Keratinocyte (primary cell): ENCODE measurements at regions not wholly inside any gene's neighbourhood (a gene's known extent, or its start where the extent isn't known, plus 50 kb on each side); places are given as distances from the start of the nearest gene placed in this dataset.

ENCODE experiments used
- DNase-seq: peaks from one replicate; pipeline ENCODE4 v3.0.0-alpha.2; 2011; ENCODE audit warnings: low read depth, missing footprints, low spot score
- FAIRE-seq: peaks from 2 replicates; lab custom pipeline; 2011; peaks lifted over from hg19 to GRCh38; lab: Jason Lieb, UNC
- H2AFZ ChIP-seq: 2 replicates; pipeline ENCODE4 v1.6.0; 2012; ENCODE audit warnings: low read length, control low read depth, inconsistent platforms; ENCODE audit not compliant: control insufficient read depth
- H3K27ac ChIP-seq: 2 replicates; pipeline ENCODE4 v1.5.1; 2011; ENCODE audit warnings: low read length; ENCODE audit not compliant: control insufficient read depth, insufficient read depth
- H3K27me3 ChIP-seq: 3 replicates; pipeline ENCODE4 v1.6.0; 2011; ENCODE audit warnings: low read length; ENCODE audit not compliant: control insufficient read depth, insufficient read depth; ENCODE audit errors: extremely low read depth
- H3K36me3 ChIP-seq, 2 experiments: 2 replicates in 1 of 2; 3 replicates in 1 of 2; pipeline ENCODE4 v1.5.1; 2011; ENCODE audit warnings: low read length in 2 of 2, mild to moderate bottlenecking in 1 of 2; ENCODE audit not compliant: control insufficient read depth in 2 of 2, insufficient read depth in 2 of 2; ENCODE audit errors: extremely low read depth in 1 of 2
- H3K4me1 ChIP-seq: 3 replicates; pipeline ENCODE4 v1.5.1; 2011; ENCODE audit warnings: low read length; ENCODE audit not compliant: control insufficient read depth, insufficient read depth; ENCODE audit errors: extremely low read depth
- H3K4me2 ChIP-seq: 3 replicates; pipeline ENCODE4 v1.6.0; 2011; ENCODE audit warnings: low read depth, low read length; ENCODE audit not compliant: control insufficient read depth, insufficient read depth; ENCODE audit errors: extremely low read depth
- H3K4me3 ChIP-seq, 3 experiments: fragments of 200-600 bp in 1 of 3; sonication (generic) in 1 of 3; 2 replicates in 2 of 3; 3 replicates in 1 of 3; pipeline ENCODE4 v1.5.1; 2011 to 2016; ENCODE audit warnings: low read length in 3 of 3, mild to moderate bottlenecking in 3 of 3, control low read depth in 2 of 3, inconsistent platforms in 1 of 3, low read depth in 1 of 3, mixed read lengths in 1 of 3, mixed run types in 1 of 3, moderate library complexity in 1 of 3; ENCODE audit not compliant: control insufficient read depth in 2 of 3, insufficient read depth in 2 of 3; ENCODE audit errors: extremely low read depth in 1 of 3
- H3K79me2 ChIP-seq: 2 replicates; pipeline ENCODE4 v1.6.0; 2012; ENCODE audit warnings: low read length; ENCODE audit not compliant: control insufficient read depth, insufficient read depth
- H3K9ac ChIP-seq: 3 replicates; pipeline ENCODE4 v1.6.0; 2011; ENCODE audit warnings: low read length; ENCODE audit not compliant: control insufficient read depth, insufficient read depth; ENCODE audit errors: extremely low read depth
- H3K9me1 ChIP-seq: 3 replicates; pipeline ENCODE4 v1.6.0; 2011; ENCODE audit warnings: low read length; ENCODE audit not compliant: control insufficient read depth, insufficient read depth; ENCODE audit errors: extremely low read depth
- H3K9me3 ChIP-seq: 2 replicates; pipeline ENCODE4 v1.5.1; 2012; ENCODE audit warnings: low read depth, low read length; ENCODE audit not compliant: control insufficient read depth
- H4K20me1 ChIP-seq: 3 replicates; pipeline ENCODE4 v1.6.0; 2011; ENCODE audit warnings: low read length; ENCODE audit not compliant: control insufficient read depth, insufficient read depth; ENCODE audit errors: extremely low read depth
- EZH2 ChIP-seq: IDR thresholded peaks from one replicate; pipeline ENCODE4 v1.6.1; 2012; ENCODE audit warnings: inconsistent platforms, mild to moderate bottlenecking, low read length, moderate library complexity
- dilution Hi-C: fragments of 300-500 bp; cut with MboI; formaldehyde crosslinking; loops from one replicate; pipeline ENCODE4 v1.7.0; 2020; ENCODE audit warnings: low sequenced_read_pairs; ENCODE audit not compliant: extremely low pct_ligation_motif_present
- TF ChIP-seq, protein P1 (sequence below), 3 experiments: IDR thresholded peaks in 1 of 3; conservative IDR thresholded peaks in 1 of 3; optimal IDR thresholded peaks in 1 of 3; 2 replicates in 2 of 3; 3 replicates in 1 of 3; pipeline versions ENCODE3 to v1.5.1; 2011; ENCODE audit warnings: low read length in 3 of 3, mild to moderate bottlenecking in 3 of 3, moderate library complexity in 2 of 3, control low read depth in 1 of 3, inconsistent platforms in 1 of 3; ENCODE audit not compliant: insufficient read depth in 2 of 3; ENCODE audit errors: extremely low read depth in 1 of 3

DNA sequence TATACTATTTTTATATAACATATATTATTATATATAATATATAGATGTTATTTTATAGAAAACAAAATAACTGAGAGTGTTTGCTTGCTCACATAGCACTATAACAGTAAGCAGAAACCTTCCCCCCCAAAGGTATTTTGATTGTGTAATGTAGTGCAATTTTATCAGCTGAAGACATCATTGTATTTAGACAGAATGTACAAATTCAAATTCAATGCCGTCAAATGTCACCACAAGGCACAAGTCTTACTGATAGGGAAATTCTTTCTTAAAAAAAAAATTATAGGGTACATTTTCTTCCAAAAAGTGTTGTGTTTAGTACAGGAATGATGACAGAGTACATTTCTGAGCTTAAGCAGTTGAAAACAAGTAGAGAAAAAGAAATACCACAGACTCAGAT, 1147.1 kb upstream of the SPRY2 start:
- Histone ChIP-seq H4K20me1 (no peaks in the 10 kb centered on the region), H3K9ac (no peak overlapping the region), H3K9me1 (no peaks in the 10 kb centered on the region), H2AFZ (no peak overlapping the region), H3K4me3 (no peak overlapping the region), H3K4me2 (no peak overlapping the region), H3K79me2 (no peaks in the 10 kb centered on the region), H3K27me3 (no peaks in the 10 kb centered on the region), H3K9me3 (no peaks in the 10 kb centered on the region), H3K4me1 (no peaks in the 10 kb centered on the region), H3K36me3 (no peaks in the 10 kb centered on the region), H3K27ac (no peak overlapping the region)
- no peak for FAIRE-seq
- dilution Hi-C loops = no loop called here
- DNase-seq = no peak
- TF ChIP-seq, protein P1, sequence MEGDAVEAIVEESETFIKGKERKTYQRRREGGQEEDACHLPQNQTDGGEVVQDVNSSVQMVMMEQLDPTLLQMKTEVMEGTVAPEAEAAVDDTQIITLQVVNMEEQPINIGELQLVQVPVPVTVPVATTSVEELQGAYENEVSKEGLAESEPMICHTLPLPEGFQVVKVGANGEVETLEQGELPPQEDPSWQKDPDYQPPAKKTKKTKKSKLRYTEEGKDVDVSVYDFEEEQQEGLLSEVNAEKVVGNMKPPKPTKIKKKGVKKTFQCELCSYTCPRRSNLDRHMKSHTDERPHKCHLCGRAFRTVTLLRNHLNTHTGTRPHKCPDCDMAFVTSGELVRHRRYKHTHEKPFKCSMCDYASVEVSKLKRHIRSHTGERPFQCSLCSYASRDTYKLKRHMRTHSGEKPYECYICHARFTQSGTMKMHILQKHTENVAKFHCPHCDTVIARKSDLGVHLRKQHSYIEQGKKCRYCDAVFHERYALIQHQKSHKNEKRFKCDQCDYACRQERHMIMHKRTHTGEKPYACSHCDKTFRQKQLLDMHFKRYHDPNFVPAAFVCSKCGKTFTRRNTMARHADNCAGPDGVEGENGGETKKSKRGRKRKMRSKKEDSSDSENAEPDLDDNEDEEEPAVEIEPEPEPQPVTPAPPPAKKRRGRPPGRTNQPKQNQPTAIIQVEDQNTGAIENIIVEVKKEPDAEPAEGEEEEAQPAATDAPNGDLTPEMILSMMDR (optimal IDR thresholded peaks at IDR 0.05 in 1 of 3, IDR thresholded peaks at IDR 0.05 in 1 of 3, conservative IDR thresholded peaks at IDR 0.05 in 1 of 3; ENCODE audit: extremely low read depth in 1 of 3, insufficient read depth in 2 of 3, low read length in 3 of 3) = no peak
- TF ChIP-seq EZH2 = no peak

DNA sequence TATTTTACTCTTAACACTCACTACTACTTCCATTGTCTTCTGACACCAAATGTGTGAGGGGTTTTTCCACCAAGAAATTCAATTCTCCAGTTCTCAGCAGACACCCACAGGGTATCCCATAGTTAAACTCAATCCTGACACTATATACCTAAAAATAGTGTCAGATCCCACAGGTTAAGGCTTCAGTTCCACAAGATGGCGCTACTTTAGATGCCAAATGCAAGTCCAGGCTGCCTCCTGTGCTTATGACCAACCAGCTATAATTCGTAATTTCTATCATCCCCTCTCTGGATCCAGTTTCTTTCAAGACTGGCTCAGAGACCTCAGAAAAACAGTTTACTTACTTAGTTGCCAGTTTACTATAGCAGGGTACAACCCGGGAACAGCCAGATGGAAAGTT, 1146.2 kb upstream of the SPRY2 start:
- no peaks in the 10 kb centered on the region for H3K4me1 ChIP-seq
- H4K20me1 ChIP-seq = no peaks in the 10 kb centered on the region
- FAIRE-seq (no peak), DNase-seq (no peak)
- H3K9me1 ChIP-seq = no peaks in the 10 kb centered on the region
- no peaks in the 10 kb centered on the region for H3K79me2 ChIP-seq
- no peak overlapping the region for H3K4me3 ChIP-seq
- no peaks in the 10 kb centered on the region for H3K9me3 ChIP-seq
- no peak overlapping the region for H3K4me2 ChIP-seq
- no peak overlapping the region for H3K9ac ChIP-seq
- H3K36me3 ChIP-seq = no peaks in the 10 kb centered on the region
- H3K27ac ChIP-seq = no peak overlapping the region
- no peak for TF ChIP-seq EZH2
- TF ChIP-seq, protein P1 (optimal IDR thresholded peaks at IDR 0.05 in 1 of 3, IDR thresholded peaks at IDR 0.05 in 1 of 3, conservative IDR thresholded peaks at IDR 0.05 in 1 of 3; ENCODE audit: extremely low read depth in 1 of 3, insufficient read depth in 2 of 3, low read length in 3 of 3) = peak; percentile 37 to 73 (median 59)
- dilution Hi-C loops = no loop called here
- H3K27me3 ChIP-seq = no peaks in the 10 kb centered on the region
- H2AFZ ChIP-seq = no peak overlapping the region
